Effector memory CD8-positive, alpha-beta T cell (primary cell): ENCODE measurements at regions not wholly inside any gene's neighbourhood (a gene's known extent, or its start where the extent isn't known, plus 50 kb on each side); places are given as distances from the start of the nearest gene placed in this dataset.
A peak's percentile ranks its signal among the peaks of the same experiment; 100 is the strongest.

ENCODE experiments used
- ATAC-seq: fragments of 150-1000 bp; cut with Tn5 transposase; replicated peaks from 2 replicates; pipeline ENCODE4 v1.10.0; 2021; ENCODE audit warnings: mild to moderate bottlenecking, moderate library complexity
- DNase-seq, 3 experiments: peaks; one replicate each; pipeline ENCODE4 v3.0.0; 2021
- H3K27ac Mint-ChIP-seq, 2 donors: one replicate each; pipeline ENCODE4 v1.8.0; 2022; ENCODE audit warnings: mild to moderate bottlenecking in 2 of 2, mixed read lengths in 2 of 2, moderate library complexity in 2 of 2
- H3K27me3 Mint-ChIP-seq, 2 donors: one replicate each; pipeline ENCODE4 v1.8.0; 2022; ENCODE audit warnings: mixed read lengths in 2 of 2
- H3K36me3 Mint-ChIP-seq: one replicate; pipeline ENCODE4 v1.8.0; 2022; ENCODE audit warnings: mild to moderate bottlenecking, moderate library complexity, mixed read lengths; ENCODE audit not compliant: insufficient read depth
- H3K4me1 Mint-ChIP-seq, 2 donors: one replicate each; pipeline ENCODE4 v1.8.0; 2022; ENCODE audit warnings: low read depth in 2 of 2, mixed read lengths in 2 of 2
- H3K4me3 Mint-ChIP-seq, 2 donors: one replicate each; pipeline ENCODE4 v1.8.0; 2022; ENCODE audit warnings: mild to moderate bottlenecking in 2 of 2, mixed read lengths in 2 of 2, moderate library complexity in 2 of 2
- H3K9me3 Mint-ChIP-seq, 2 donors: one replicate each; pipeline ENCODE4 v1.8.0; 2022; ENCODE audit warnings: mixed read lengths in 2 of 2

- DNase-seq (no peak), ATAC-seq (no peak)
- Mint-ChIP-seq H3K9me3 (peaks cover 0 to 5% of the 10 kb centered on the region in 2 donors), H3K4me1 (peaks cover 0 to 4% of the 10 kb centered on the region in 2 donors), H3K36me3 (peaks cover 2% of the 10 kb centered on the region), H3K27ac (no peak overlapping the region), H3K27me3 (no peaks in the 10 kb centered on the region), H3K4me3 (no peak overlapping the region)
Observed at GRCh38 chr6:14267885-14268660, 150.5 kb downstream of the CD83 start.

- Mint-ChIP-seq H3K9me3 (peaks cover 0 to 1% of the 10 kb centered on the region in 2 donors), H3K4me1 (peaks cover 0 to 4% of the 10 kb centered on the region in 2 donors), H3K36me3 (peaks cover 2% of the 10 kb centered on the region), H3K27me3 (no peaks in the 10 kb centered on the region), H3K4me3 (no peak overlapping the region), H3K27ac (no peak overlapping the region)
- DNase-seq (no peak), ATAC-seq (no peak)
Observed at GRCh38 chr6:14269436-14269835, 151.9 kb downstream of the CD83 start.

GRCh38 chr6:14270142-14270893 lies 152.7 kb downstream of the CD83 start:
- Mint-ChIP-seq H3K4me1 (peaks cover 1 to 7% of the 10 kb centered on the region in 2 donors), H3K9me3 (no peaks in the 10 kb centered on the region), H3K36me3 (peaks cover 2% of the 10 kb centered on the region), H3K4me3 (no peak overlapping the region), H3K27me3 (no peaks in the 10 kb centered on the region), H3K27ac (no peak overlapping the region)
- no peak for DNase-seq
- no peak for ATAC-seq

- peak; percentile 53 for ATAC-seq
- H3K27ac Mint-ChIP-seq: no peak overlapping the region
- H3K4me3 Mint-ChIP-seq: no peak overlapping the region
- H3K27me3 Mint-ChIP-seq: no peaks in the 10 kb centered on the region
- DNase-seq: no peak
- H3K9me3 Mint-ChIP-seq: no peaks in the 10 kb centered on the region
- H3K4me1 Mint-ChIP-seq: peaks cover 10 to 15% of the 10 kb centered on the region in 2 donors
- peaks cover 2% of the 10 kb centered on the region for H3K36me3 Mint-ChIP-seq
Observed at GRCh38 chr6:14270925-14271788, 153.6 kb downstream of the CD83 start.

- Mint-ChIP-seq H3K4me1 (peaks cover 19 to 23% of the 10 kb centered on the region in 2 donors), H3K4me3 (no peak overlapping the region), H3K27ac (no peak overlapping the region), H3K36me3 (peaks cover 6% of the 10 kb centered on the region), H3K9me3 (no peaks in the 10 kb centered on the region), H3K27me3 (no peaks in the 10 kb centered on the region)
- DNase-seq: no peak
- no peak for ATAC-seq
Observed at GRCh38 chr6:14271789-14272736, 154.5 kb downstream of the CD83 start.

- Mint-ChIP-seq H3K27me3 (no peaks in the 10 kb centered on the region), H3K9me3 (no peaks in the 10 kb centered on the region), H3K36me3 (peaks cover 6% of the 10 kb centered on the region), H3K4me3 (no peak overlapping the region), H3K27ac (no peak overlapping the region), H3K4me1 (peaks cover 25 to 27% of the 10 kb centered on the region in 2 donors)
- ATAC-seq (no peak), DNase-seq (no peak)
Observed at GRCh38 chr6:14272737-14273085, 155.1 kb downstream of the CD83 start.

GRCh38 chr6:14273191-14273590 lies 155.6 kb downstream of the CD83 start:
- H3K4me3 Mint-ChIP-seq: no peak overlapping the region
- no peaks in the 10 kb centered on the region for H3K27me3 Mint-ChIP-seq
- ATAC-seq (no peak), DNase-seq (no peak)
- H3K27ac Mint-ChIP-seq: no peak overlapping the region
- peaks cover 29 to 30% of the 10 kb centered on the region in 2 donors for H3K4me1 Mint-ChIP-seq
- H3K9me3 Mint-ChIP-seq: no peaks in the 10 kb centered on the region
- H3K36me3 Mint-ChIP-seq: peaks cover 6% of the 10 kb centered on the region

GRCh38 chr6:14274016-14274415 lies 156.4 kb downstream of the CD83 start:
- ATAC-seq (no peak), DNase-seq (no peak)
- Mint-ChIP-seq H3K9me3 (no peaks in the 10 kb centered on the region), H3K27ac (no peak overlapping the region), H3K4me1 (peaks cover 29 to 31% of the 10 kb centered on the region in 2 donors), H3K4me3 (no peak overlapping the region), H3K27me3 (no peaks in the 10 kb centered on the region), H3K36me3 (peaks cover 6% of the 10 kb centered on the region)

GRCh38 chr6:14274546-14275492 lies 157.2 kb downstream of the CD83 start:
- ATAC-seq: no peak
- H3K27ac Mint-ChIP-seq: peak overlapping the region in 1 of 2 donors; percentile 53
- no peak overlapping the region for H3K4me3 Mint-ChIP-seq
- H3K4me1 Mint-ChIP-seq: peaks cover 29 to 31% of the 10 kb centered on the region in 2 donors
- DNase-seq: no peak
- no peaks in the 10 kb centered on the region for H3K9me3 Mint-ChIP-seq
- no peaks in the 10 kb centered on the region for H3K27me3 Mint-ChIP-seq
- H3K36me3 Mint-ChIP-seq: peaks cover 4% of the 10 kb centered on the region

- H3K36me3 Mint-ChIP-seq: peaks cover 4% of the 10 kb centered on the region
- no peak for DNase-seq
- peaks cover 29 to 31% of the 10 kb centered on the region in 2 donors for H3K4me1 Mint-ChIP-seq
- peaks cover 0 to 2% of the 10 kb centered on the region in 2 donors for H3K9me3 Mint-ChIP-seq
- no peak for ATAC-seq
- no peak overlapping the region for H3K4me3 Mint-ChIP-seq
- peak overlapping the region; percentile 79 to 97 for H3K27ac Mint-ChIP-seq
- H3K27me3 Mint-ChIP-seq: no peaks in the 10 kb centered on the region
Observed at GRCh38 chr6:14275493-14275851, 157.9 kb downstream of the CD83 start.

- no peaks in the 10 kb centered on the region for H3K27me3 Mint-ChIP-seq
- peaks cover 0 to 2% of the 10 kb centered on the region in 2 donors for H3K9me3 Mint-ChIP-seq
- no peak for ATAC-seq
- peaks cover 26 to 31% of the 10 kb centered on the region in 2 donors for H3K4me1 Mint-ChIP-seq
- peak overlapping the region in 1 of 2 donors; percentile 13 for H3K4me3 Mint-ChIP-seq
- peaks cover 4% of the 10 kb centered on the region for H3K36me3 Mint-ChIP-seq
- DNase-seq: no peak
- H3K27ac Mint-ChIP-seq: peak overlapping the region; percentile 79 to 97
Observed at GRCh38 chr6:14276071-14276470, 158.5 kb downstream of the CD83 start.
